ENCODE measurements at regions not wholly inside any gene's neighbourhood (a gene's known extent, or its start where the extent isn't known, plus 50 kb on each side); places are given as distances from the start of the nearest gene placed in this dataset.

GRCh38 chr13:34307607-34308006 is 489.7 kb downstream of the RFC3 start (continued):
- no peak for TF ChIP-seq CREB5 (CRISPR knock-in tag; IDR thresholded peaks at IDR 0.05; ENCODE audit: low read depth)
- no peak for TF ChIP-seq OSR1 (CRISPR knock-in tag; IDR thresholded peaks at IDR 0.05)
- no peak for TF ChIP-seq ZC3H10 (CRISPR knock-in tag; IDR thresholded peaks at IDR 0.05)
- no peak for TF ChIP-seq ZFP30 (CRISPR knock-in tag; IDR thresholded peaks at IDR 0.05)
- TF ChIP-seq ZNF8 (CRISPR knock-in tag; IDR thresholded peaks at IDR 0.05): no peak

GRCh38 chr13:34308725-34309124 is 490.8 kb downstream of the RFC3 start:
- ATAC-seq: peak; percentile 97
- no peak for TF ChIP-seq ZNF8 (CRISPR knock-in tag; IDR thresholded peaks at IDR 0.05)
- no peak for TF ChIP-seq PATZ1 (CRISPR knock-in tag; IDR thresholded peaks at IDR 0.05; ENCODE audit: borderline replicate concordance)
- TF ChIP-seq SNAI2 (CRISPR knock-in tag; IDR thresholded peaks at IDR 0.05): no peak
- no peak for TF ChIP-seq ZNF565 (CRISPR knock-in tag; conservative IDR thresholded peaks at IDR 0.05; ENCODE audit: low read depth)
- no peak for TF ChIP-seq ARNTL (CRISPR knock-in tag; IDR thresholded peaks at IDR 0.05; ENCODE audit: borderline replicate concordance, low read depth)
- no peak for TF ChIP-seq PPARA (CRISPR knock-in tag; IDR thresholded peaks at IDR 0.05; ENCODE audit: borderline replicate concordance)
- TF ChIP-seq ZFP30 (CRISPR knock-in tag; IDR thresholded peaks at IDR 0.05): no peak
- no peak for TF ChIP-seq OSR1 (CRISPR knock-in tag; IDR thresholded peaks at IDR 0.05)
- no peak for TF ChIP-seq TSHZ2 (CRISPR knock-in tag; IDR thresholded peaks at IDR 0.05)
- no peak for TF ChIP-seq CREB5 (CRISPR knock-in tag; IDR thresholded peaks at IDR 0.05; ENCODE audit: low read depth)
- no peak for TF ChIP-seq CSDC2 (CRISPR knock-in tag; IDR thresholded peaks at IDR 0.05)
- TF ChIP-seq POU6F1 (CRISPR knock-in tag; IDR thresholded peaks at IDR 0.05; ENCODE audit: borderline replicate concordance, low read depth): no peak

GRCh38 chr13:34310539-34310938 is 492.6 kb downstream of the RFC3 start:
- ATAC-seq: no peak
- TF ChIP-seq TOX (CRISPR knock-in tag; IDR thresholded peaks at IDR 0.05; ENCODE audit: borderline replicate concordance): no peak
- no peak for TF ChIP-seq TSHZ2 (CRISPR knock-in tag; IDR thresholded peaks at IDR 0.05)
- TF ChIP-seq ISL1 (CRISPR knock-in tag; IDR thresholded peaks at IDR 0.05): no peak
- TF ChIP-seq TCF4 (CRISPR knock-in tag; IDR thresholded peaks at IDR 0.05; ENCODE audit: borderline replicate concordance): no peak
- TF ChIP-seq ZNF8 (CRISPR knock-in tag; IDR thresholded peaks at IDR 0.05): no peak
- TF ChIP-seq PATZ1 (CRISPR knock-in tag; IDR thresholded peaks at IDR 0.05; ENCODE audit: borderline replicate concordance): no peak
- no peak for TF ChIP-seq ESRRG (CRISPR knock-in tag; IDR thresholded peaks at IDR 0.05)
- no peak for TF ChIP-seq SNAI2 (CRISPR knock-in tag; IDR thresholded peaks at IDR 0.05)
- TF ChIP-seq CSDC2 (CRISPR knock-in tag; IDR thresholded peaks at IDR 0.05): no peak
- no peak for TF ChIP-seq ARNTL (CRISPR knock-in tag; IDR thresholded peaks at IDR 0.05; ENCODE audit: borderline replicate concordance, low read depth)
- TF ChIP-seq ZNF70 (CRISPR knock-in tag; IDR thresholded peaks at IDR 0.05): no peak
- no peak for TF ChIP-seq PPARA (CRISPR knock-in tag; IDR thresholded peaks at IDR 0.05; ENCODE audit: borderline replicate concordance)
- no peak for TF ChIP-seq OSR1 (CRISPR knock-in tag; IDR thresholded peaks at IDR 0.05)
- TF ChIP-seq GLIS3 (CRISPR knock-in tag; IDR thresholded peaks at IDR 0.05): no peak
- TF ChIP-seq CREB5 (CRISPR knock-in tag; IDR thresholded peaks at IDR 0.05; ENCODE audit: low read depth): no peak

Measured in SK-N-SH treated with all-trans-retinoic acid at 6 μM for 48 hours (cell line).